GM12891 (cell line): ENCODE measurements at regions not wholly inside any gene's neighbourhood (a gene's known extent, or its start where the extent isn't known, plus 50 kb on each side); places are given as distances from the start of the nearest gene placed in this dataset.

Experiments used
- PAX5 ChIP-seq: IDR thresholded peaks from 2 replicates; pipeline ENCODE4 v1.6.1; 2011; ENCODE audit warnings: low read length, moderate library complexity, mild to moderate bottlenecking; ENCODE audit not compliant: insufficient read depth, severe bottlenecking
- POLR2AphosphoS5 ChIP-seq: IDR thresholded peaks from 2 replicates; pipeline ENCODE4 v1.6.1; 2011; ENCODE audit warnings: low read depth, low read length, control low read depth
- TAF1 ChIP-seq: IDR thresholded peaks from 2 replicates; pipeline ENCODE4 v1.6.1; 2011; ENCODE audit warnings: low read depth, low read length, control low read depth

GRCh38 chr4:24659241-24659961, 75.0 kb upstream of the DHX15 start:
- TF ChIP-seq POLR2AphosphoS5 (no peak), PAX5 (no peak), TAF1 (no peak)
